GM19043 (cell line): ENCODE measurements at regions not wholly inside any gene's neighbourhood (a gene's known extent, or its start where the extent isn't known, plus 50 kb on each side); places are given as distances from the start of the nearest gene placed in this dataset.

Experiments
- ATAC-seq: cut with Tn5 transposase; IDR thresholded peaks from one replicate; pipeline ENCODE4 v1.9.1; 2021; ENCODE audit warnings: low read depth; ENCODE audit not compliant: unreplicated experiment

GRCh38 chr2:236882930-236883329 lies 202.8 kb upstream of the COPS8 start:
- no peak for ATAC-seq

GRCh38 chr2:236883819-236884218 lies 201.9 kb upstream of the COPS8 start:
- no peak for ATAC-seq

GRCh38 chr2:236884569-236885175 lies 201.0 kb upstream of the COPS8 start:
- no peak for ATAC-seq

GRCh38 chr2:236886456-236886855 lies 199.2 kb upstream of the COPS8 start:
- ATAC-seq, result no peak

- no peak for ATAC-seq
Measured at GRCh38 chr2:236887531-236887930, 198.2 kb upstream of the COPS8 start.

GRCh38 chr2:236887953-236888793 lies 197.5 kb upstream of the COPS8 start:
- ATAC-seq, result no peak

- no peak for ATAC-seq
Measured at GRCh38 chr2:236888794-236889780, 196.6 kb upstream of the COPS8 start.

GRCh38 chr2:236889791-236890704 lies 195.6 kb upstream of the COPS8 start:
- no peak for ATAC-seq

GRCh38 chr2:236892721-236893120 lies 193.0 kb upstream of the COPS8 start:
- no peak for ATAC-seq

- no peak for ATAC-seq
Measured at GRCh38 chr2:236894791-236895190, 190.9 kb upstream of the COPS8 start.

GRCh38 chr2:236895497-236895896 lies 190.2 kb upstream of the COPS8 start:
- ATAC-seq, result no peak

GRCh38 chr2:236896688-236897087 lies 189.0 kb upstream of the COPS8 start:
- ATAC-seq, result no peak

- ATAC-seq, result no peak
Measured at GRCh38 chr2:236899146-236899545, 186.5 kb upstream of the COPS8 start.

GRCh38 chr2:236899950-236900640 lies 185.6 kb upstream of the COPS8 start:
- no peak for ATAC-seq

GRCh38 chr2:236901956-236902355 lies 183.7 kb upstream of the COPS8 start:
- ATAC-seq, result no peak

GRCh38 chr2:236903978-236904377 lies 181.7 kb upstream of the COPS8 start:
- no peak for ATAC-seq

- ATAC-seq, result no peak
Measured at GRCh38 chr2:236904389-236905263, 181.1 kb upstream of the COPS8 start.

GRCh38 chr2:236905976-236906375 lies 179.7 kb upstream of the COPS8 start:
- ATAC-seq, result no peak
